ENCODE measurements at regions not wholly inside any gene's neighbourhood (a gene's known extent, or its start where the extent isn't known, plus 50 kb on each side); places are given as distances from the start of the nearest gene placed in this dataset.

GRCh38 chr2:138171244-138171643, 207.0 kb downstream of the HNMT start:
- TF ChIP-seq CTCF (IDR thresholded peaks at IDR 0.05) (no peak), POLR2A (IDR thresholded peaks at IDR 0.05) (no peak)

Measured in uterus (tissue), 2 donors.